A549 (cell line): ENCODE measurements at regions not wholly inside any gene's neighbourhood (a gene's known extent, or its start where the extent isn't known, plus 50 kb on each side); places are given as distances from the start of the nearest gene placed in this dataset.

Experiments
- ATAC-seq, 2 experiments: fragments of 200-7000 bp in 1 of 2; fragments of >200 bp in 1 of 2; cut with Nextera tagmentation in 1 of 2; cut with Tn5 transposase in 1 of 2; 3 replicates each; pipeline versions ENCODE4 v1.8.0 to v1.9.1; 2018 to 2020; ENCODE audit warnings: mild to moderate bottlenecking in 1 of 2, moderate library complexity in 1 of 2
- CTCF ChIA-PET: fragments of 300-600 bp; sonication (Branson Sonifier 250); formaldehyde crosslinking; extraction: SDS; loops from one replicate; lab custom pipeline; 2021; ENCODE audit warnings: antibody characterized with exemption, inconsistent platforms; lab: Yijun Ruan, JAX
- POLR2A ChIA-PET: fragments of 350-600 bp; formaldehyde crosslinking; extraction: SDS; loops from one replicate; lab custom pipeline; 2021; ENCODE audit warnings: antibody characterized with exemption, inconsistent platforms; lab: Yijun Ruan, JAX
- DNase-seq, 2 experiments: peaks; one replicate each; pipeline versions ENCODE4 v3.0.0 to v3.0.0-alpha.2; 2011 to 2016; ENCODE audit warnings: low read depth in 1 of 2, low spot score in 1 of 2
- FAIRE-seq: peaks from 2 replicates; lab custom pipeline; 2011; peaks lifted over from hg19 to GRCh38; lab: Jason Lieb, UNC
- H3K27ac ChIP-seq, 2 experiments: fragments of >200 bp; sonication (Bioruptor Twin); formaldehyde crosslinking; 3 replicates each; pipeline ENCODE4 v1.5.1; 2016 to 2017
- H3K4me1 ChIP-seq: fragments of >200 bp; sonication (Bioruptor Twin); formaldehyde crosslinking; 3 replicates; pipeline ENCODE4 v1.6.1; 2016
- H3K4me2 ChIP-seq: fragments of >200 bp; sonication (Bioruptor Twin); formaldehyde crosslinking; 3 replicates; pipeline ENCODE4 v1.6.1; 2016
- H3K4me3 ChIP-seq: fragments of >200 bp; sonication (Bioruptor Twin); formaldehyde crosslinking; 3 replicates; pipeline ENCODE4 v1.5.1; 2016
- H3K9me3 ChIP-seq: fragments of >200 bp; sonication (Bioruptor Twin); formaldehyde crosslinking; 3 replicates; pipeline ENCODE4 v1.6.1; 2016
- CHD2 ChIP-seq: fragments of 150-350 bp; IDR thresholded peaks from 2 replicates; pipeline ENCODE4 v1.6.1; 2014; ENCODE audit warnings: low read length; ENCODE audit not compliant: partially characterized antibody
- CHD4 ChIP-seq: fragments of 200-600 bp; sonication (generic); IDR thresholded peaks from 2 replicates; pipeline ENCODE4 v1.6.1; 2016; ENCODE audit warnings: antibody characterized with exemption, mild to moderate bottlenecking, borderline replicate concordance
- CTCF ChIP-seq: fragments of >200 bp; sonication (Bioruptor Twin); formaldehyde crosslinking; IDR thresholded peaks from 3 replicates; pipeline ENCODE4 v1.5.1; 2016
- E2F6 ChIP-seq: IDR thresholded peaks from 2 replicates; pipeline ENCODE4 v1.6.1; 2012; ENCODE audit warnings: low read depth, borderline replicate concordance
- ELK1 ChIP-seq: fragments of 150-350 bp; IDR thresholded peaks from 2 replicates; pipeline ENCODE4 v1.6.1; 2014; ENCODE audit warnings: low read depth, mild to moderate bottlenecking, low read length
- ESRRA ChIP-seq: fragments of 150-350 bp; IDR thresholded peaks from 2 replicates; pipeline ENCODE4 v1.6.1; 2014; ENCODE audit warnings: mild to moderate bottlenecking, low read length, borderline replicate concordance
- FOSB ChIP-seq: fragments of 250-450 bp; sonication (Bioruptor Pico); IDR thresholded peaks from 2 replicates; pipeline ENCODE4 v1.5.0; 2020; ENCODE audit warnings: mild to moderate bottlenecking, moderate library complexity
- FOXS1 ChIP-seq: fragments of 250-450 bp; sonication (Bioruptor Pico); IDR thresholded peaks from 2 replicates; pipeline ENCODE4 v1.5.0; 2020; ENCODE audit warnings: mild to moderate bottlenecking, moderate library complexity
- GATA3 ChIP-seq: IDR thresholded peaks from 2 replicates; pipeline ENCODE4 v1.6.1; 2012; ENCODE audit warnings: borderline replicate concordance
- HDAC2 ChIP-seq: fragments of 200-600 bp; sonication (generic); IDR thresholded peaks from 2 replicates; pipeline ENCODE4 v1.6.1; 2016
- HOXB13 ChIP-seq: fragments of 250-450 bp; sonication (Bioruptor Pico); IDR thresholded peaks from 2 replicates; pipeline ENCODE4 v1.5.0; 2020; ENCODE audit warnings: low read depth, mild to moderate bottlenecking, moderate library complexity
- JUN ChIP-seq, 2 experiments: fragments of >200 bp; sonication (Bioruptor Twin); formaldehyde crosslinking; IDR thresholded peaks; 2 replicates in 1 of 2; 3 replicates in 1 of 2; pipeline ENCODE4 v1.6.1; 2016 to 2017
- KDM1A ChIP-seq: fragments of 200-600 bp; sonication (generic); IDR thresholded peaks from 2 replicates; pipeline ENCODE4 v1.6.1; 2016; ENCODE audit warnings: low read depth, mild to moderate bottlenecking
- MAFK ChIP-seq: fragments of 450-650 bp; IDR thresholded peaks from 2 replicates; pipeline ENCODE4 v1.6.1; 2014; ENCODE audit not compliant: partially characterized antibody
- MYC ChIP-seq: IDR thresholded peaks from 2 replicates; pipeline ENCODE4 v1.6.1; 2012; ENCODE audit warnings: mild to moderate bottlenecking, inconsistent platforms, low read length, improper control_type of control experiment, borderline replicate concordance
- NFE2L2 ChIP-seq: fragments of 150-350 bp; conservative IDR thresholded peaks from 2 replicates; pipeline ENCODE4 v1.6.1; 2014; ENCODE audit warnings: low read length
- NPAS2 ChIP-seq: fragments of 250-450 bp; sonication (Bioruptor Pico); IDR thresholded peaks from 2 replicates; pipeline ENCODE4 v1.8.0; 2022; ENCODE audit warnings: mild to moderate bottlenecking, moderate library complexity, borderline replicate concordance
- POLR2A ChIP-seq: IDR thresholded peaks from 2 replicates; pipeline ENCODE4 v1.6.1; 2012; ENCODE audit warnings: mild to moderate bottlenecking, low read length
- RCOR1 ChIP-seq: fragments of 150-350 bp; IDR thresholded peaks from 2 replicates; pipeline ENCODE4 v1.6.1; 2014; ENCODE audit warnings: antibody characterized with exemption, low read length, low read depth
- RFX5 ChIP-seq: fragments of 450-650 bp; IDR thresholded peaks from 2 replicates; pipeline ENCODE4 v1.7.1; 2014; ENCODE audit warnings: antibody characterized with exemption, mild to moderate bottlenecking, moderate library complexity
- USF2 ChIP-seq: fragments of 450-650 bp; IDR thresholded peaks from 2 replicates; pipeline ENCODE4 v1.6.1; 2014; ENCODE audit warnings: antibody characterized with exemption
- ZC3H11A ChIP-seq: fragments of 450-650 bp; IDR thresholded peaks from 2 replicates; pipeline ENCODE4 v1.6.1; 2014; ENCODE audit warnings: antibody characterized with exemption, mild to moderate bottlenecking
- ZSCAN20 ChIP-seq: fragments of 250-450 bp; sonication (Bioruptor Pico); IDR thresholded peaks from 2 replicates; pipeline ENCODE4 v1.8.0; 2022; ENCODE audit warnings: mild to moderate bottlenecking, moderate library complexity
- WGBS: methylation state at CpG from one replicate; pipeline ENCODE4 v1.1.6; 2017; ENCODE audit errors: missing lambda C conversion rate; 5-methylcytosine and 5-hydroxymethylcytosine counted together

GRCh38 chr2:489838-490237, 187.4 kb downstream of the TMEM18 start:
- no peak for TF ChIP-seq ESRRA
- no peak for TF ChIP-seq NPAS2 (CRISPR knock-in tag)
- TF ChIP-seq ELK1 = no peak
- TF ChIP-seq CHD4 = no peak
- TF ChIP-seq FOSB (CRISPR knock-in tag) = no peak
- TF ChIP-seq GATA3 = no peak
- TF ChIP-seq CHD2 = no peak
- no peak for TF ChIP-seq ZSCAN20 (CRISPR knock-in tag)
- TF ChIP-seq RFX5 = no peak
- WGBS = 38% methylated on average over 12 of the region's 12 CpGs
- Histone ChIP-seq H3K9me3 (no peaks in the 10 kb centered on the region), H3K27ac (no peak overlapping the region), H3K4me1 (no peaks in the 10 kb centered on the region), H3K4me3 (no peak overlapping the region), H3K4me2 (no peak overlapping the region)
- ATAC-seq = no peak
- DNase-seq = no peak
- POLR2A ChIA-PET = no interaction called here
- CTCF ChIA-PET = no interaction called here
- FAIRE-seq = no peak

GRCh38 chr2:489084-489483, 188.1 kb downstream of the TMEM18 start:
- H3K9me3 ChIP-seq = no peaks in the 10 kb centered on the region
- CTCF ChIA-PET = no interaction called here
- DNase-seq (no peak), ATAC-seq (no peak), FAIRE-seq (no peak)
- no peaks in the 10 kb centered on the region for H3K4me1 ChIP-seq
- TF ChIP-seq USF2 (peak; percentile 37), MAFK (no peak)
- H3K27ac ChIP-seq = no peak overlapping the region
- 41% methylated on average over 14 of the region's 14 CpGs for WGBS
- no peak overlapping the region for H3K4me3 ChIP-seq
- H3K4me2 ChIP-seq = no peak overlapping the region
- POLR2A ChIA-PET = no interaction called here

- WGBS = 52% methylated on average over 18 of the region's 40 CpGs
Observed at GRCh38 chr2:487186-488079, 189.8 kb downstream of the TMEM18 start.

GRCh38 chr2:486371-486770, 190.8 kb downstream of the TMEM18 start:
- POLR2A ChIA-PET = no interaction called here
- no peak for TF ChIP-seq HDAC2
- TF ChIP-seq FOXS1 (CRISPR knock-in tag) = no peak
- no peak for TF ChIP-seq JUN (IDR thresholded peaks at IDR 0.05)
- no peak for TF ChIP-seq MYC
- TF ChIP-seq POLR2A = no peak
- no peak for TF ChIP-seq CTCF
- TF ChIP-seq HOXB13 (CRISPR knock-in tag) = no peak
- no peak for TF ChIP-seq MAFK
- TF ChIP-seq ZC3H11A = no peak
- TF ChIP-seq KDM1A = no peak
- TF ChIP-seq E2F6 = no peak
- TF ChIP-seq NPAS2 (CRISPR knock-in tag) = no peak
- TF ChIP-seq RCOR1 = no peak
- TF ChIP-seq, all 56 proteins: peak for 0
- FAIRE-seq (no peak), DNase-seq (no peak), ATAC-seq (peak in 1 of 2 experiments; percentile 37; a peak in 4 of 6 replicates)
- H3K4me3 ChIP-seq = no peak overlapping the region
- H3K27ac ChIP-seq = no peak overlapping the region
- H3K4me1 ChIP-seq = no peaks in the 10 kb centered on the region
- 58% methylated on average over 10 of the region's 11 CpGs for WGBS
- no peak overlapping the region for H3K4me2 ChIP-seq
- no peaks in the 10 kb centered on the region for H3K9me3 ChIP-seq
- CTCF ChIA-PET = no interaction called here

More at GRCh38 chr2:487186-488079, 189.8 kb downstream of the TMEM18 start:
- Histone ChIP-seq H3K4me2 (no peak overlapping the region), H3K27ac (no peak overlapping the region), H3K4me1 (no peaks in the 10 kb centered on the region), H3K9me3 (no peaks in the 10 kb centered on the region), H3K4me3 (no peak overlapping the region)
- no peak for DNase-seq
- ChIA-PET POLR2A (no interaction called here), CTCF (no interaction called here)
- no peak for TF ChIP-seq ELK1
- no peak for TF ChIP-seq NFE2L2
- FAIRE-seq = no peak
- ATAC-seq = peak in 1 of 2 experiments; percentile 22; a peak in 1 of 6 replicates
